SK-N-SH treated with all-trans-retinoic acid at 6 μM for 48 hours (cell line): ENCODE measurements at regions not wholly inside any gene's neighbourhood (a gene's known extent, or its start where the extent isn't known, plus 50 kb on each side); places are given as distances from the start of the nearest gene placed in this dataset.

Experiments
- ATAC-seq: fragments of 200-7000 bp; cut with Tn5 transposase; 3 replicates; pipeline ENCODE4 v1.9.1; 2020; ENCODE audit warnings: mild to moderate bottlenecking, moderate library complexity
- ARNTL ChIP-seq: fragments of 450-650 bp; formaldehyde crosslinking; IDR thresholded peaks from 2 replicates; pipeline ENCODE4 v1.5.0; 2020; ENCODE audit warnings: low read depth, mild to moderate bottlenecking, moderate library complexity, borderline replicate concordance
- BACH2 ChIP-seq: fragments of 250-450 bp; sonication (Bioruptor Pico); IDR thresholded peaks from 2 replicates; pipeline ENCODE4 v1.9.0; 2021; ENCODE audit warnings: mild to moderate bottlenecking, borderline replicate concordance
- CREB5 ChIP-seq: fragments of 250-450 bp; sonication (Bioruptor Pico); IDR thresholded peaks from 2 replicates; pipeline ENCODE4 v1.5.1; 2020; ENCODE audit warnings: low read depth, mild to moderate bottlenecking, moderate library complexity
- CSDC2 ChIP-seq: fragments of 250-450 bp; sonication (Bioruptor Pico); IDR thresholded peaks from 2 replicates; pipeline ENCODE4 v1.5.0; 2020; ENCODE audit warnings: mild to moderate bottlenecking, moderate library complexity
- CSRNP3 ChIP-seq: fragments of 250-450 bp; sonication (Bioruptor Pico); IDR thresholded peaks from 2 replicates; pipeline ENCODE4 v1.5.1; 2021; ENCODE audit warnings: mild to moderate bottlenecking, moderate library complexity
- ESRRG ChIP-seq: fragments of 250-450 bp; sonication (Bioruptor Pico); IDR thresholded peaks from 2 replicates; pipeline ENCODE4 v1.6.1; 2021; ENCODE audit warnings: mild to moderate bottlenecking
- GLIS3 ChIP-seq: fragments of 250-450 bp; sonication (Bioruptor Pico); IDR thresholded peaks from 2 replicates; pipeline ENCODE4 v1.5.0; 2020; ENCODE audit warnings: mild to moderate bottlenecking, moderate library complexity
- PATZ1 ChIP-seq: fragments of 250-450 bp; sonication (Bioruptor Pico); IDR thresholded peaks from 2 replicates; pipeline ENCODE4 v1.8.0; 2020; ENCODE audit warnings: mild to moderate bottlenecking, moderate library complexity, borderline replicate concordance
- PPARA ChIP-seq: fragments of 250-450 bp; sonication (Bioruptor Pico); IDR thresholded peaks from 2 replicates; pipeline ENCODE4 v1.5.0; 2020; ENCODE audit warnings: mild to moderate bottlenecking, borderline replicate concordance
- RARB ChIP-seq: fragments of 250-450 bp; sonication (Bioruptor Pico); IDR thresholded peaks from 2 replicates; pipeline ENCODE4 v1.8.0; 2021; ENCODE audit warnings: mild to moderate bottlenecking, moderate library complexity
- SNAI2 ChIP-seq: fragments of 250-450 bp; sonication (Bioruptor Pico); IDR thresholded peaks from 2 replicates; pipeline ENCODE4 v1.5.0; 2020; ENCODE audit warnings: mild to moderate bottlenecking, moderate library complexity
- TCF4 ChIP-seq: fragments of 250-450 bp; sonication (Bioruptor Pico); IDR thresholded peaks from 2 replicates; pipeline ENCODE4 v1.8.0; 2021; ENCODE audit warnings: mild to moderate bottlenecking, moderate library complexity, borderline replicate concordance
- TOX ChIP-seq: fragments of 250-450 bp; sonication (Bioruptor Pico); IDR thresholded peaks from 2 replicates; pipeline ENCODE4 v1.8.0; 2021; ENCODE audit warnings: mild to moderate bottlenecking, moderate library complexity, borderline replicate concordance
- TSHZ2 ChIP-seq: fragments of 250-450 bp; sonication (Bioruptor Pico); IDR thresholded peaks from 2 replicates; pipeline ENCODE4 v1.5.0; 2020; ENCODE audit warnings: mild to moderate bottlenecking, moderate library complexity
- ZC3H10 ChIP-seq: fragments of 250-450 bp; sonication (Bioruptor Pico); IDR thresholded peaks from 2 replicates; pipeline ENCODE4 v1.5.1; 2021; ENCODE audit warnings: mild to moderate bottlenecking, moderate library complexity
- ZNF565 ChIP-seq: fragments of 450-650 bp; formaldehyde crosslinking; conservative IDR thresholded peaks from 2 replicates; pipeline ENCODE4 v1.5.0; 2020; ENCODE audit warnings: low read depth, mild to moderate bottlenecking, moderate library complexity
- ZNF70 ChIP-seq: fragments of 450-650 bp; formaldehyde crosslinking; IDR thresholded peaks from 2 replicates; pipeline ENCODE4 v1.5.0; 2020; ENCODE audit warnings: mild to moderate bottlenecking, moderate library complexity
- ZNF8 ChIP-seq: fragments of 450-650 bp; formaldehyde crosslinking; IDR thresholded peaks from 2 replicates; pipeline ENCODE4 v1.5.0; 2020; ENCODE audit warnings: mild to moderate bottlenecking, moderate library complexity

- TF ChIP-seq PATZ1 (CRISPR knock-in tag) = no peak
- no peak for TF ChIP-seq TCF4 (CRISPR knock-in tag)
- TF ChIP-seq BACH2 (CRISPR knock-in tag) = no peak
- no peak for TF ChIP-seq SNAI2 (CRISPR knock-in tag)
- TF ChIP-seq, all 23 proteins: peak for 0
These were observed 55.1 kb upstream of the SPRED1 start (continued) for GRCh38 chr15:38197553-38197952.

GRCh38 chr15:38201714-38202113 lies 50.9 kb upstream of the SPRED1 start:
- no peak for ATAC-seq

GRCh38 chr15:38202361-38202760 lies 50.3 kb upstream of the SPRED1 start:
- ATAC-seq = no peak
- TF ChIP-seq TSHZ2 (CRISPR knock-in tag) (no peak), ZNF70 (CRISPR knock-in tag) (no peak), ARNTL (CRISPR knock-in tag) (no peak), ZNF565 (no peak), GLIS3 (no peak), TOX (no peak), SNAI2 (CRISPR knock-in tag) (no peak), ESRRG (CRISPR knock-in tag) (no peak), ZC3H10 (CRISPR knock-in tag) (no peak), BACH2 (CRISPR knock-in tag) (no peak)

More at GRCh38 chr15:38201714-38202113, 50.9 kb upstream of the SPRED1 start:
- TF ChIP-seq TSHZ2 (CRISPR knock-in tag) (no peak), CREB5 (CRISPR knock-in tag) (no peak), ZNF8 (CRISPR knock-in tag) (no peak), CSRNP3 (CRISPR knock-in tag) (no peak), RARB (CRISPR knock-in tag) (no peak), CSDC2 (CRISPR knock-in tag) (no peak), TCF4 (CRISPR knock-in tag) (no peak), ZC3H10 (CRISPR knock-in tag) (no peak), GLIS3 (no peak), PPARA (no peak), PATZ1 (CRISPR knock-in tag) (no peak), SNAI2 (CRISPR knock-in tag) (no peak)
